Right lobe of liver (tissue), 4 donors: ENCODE measurements at regions not wholly inside any gene's neighbourhood (a gene's known extent, or its start where the extent isn't known, plus 50 kb on each side); places are given as distances from the start of the nearest gene placed in this dataset.

ENCODE experiments used
- CTCF ChIP-seq, 4 donors: fragments of 200-600 bp in 3 of 4; fragments of 450-650 bp in 1 of 4; IDR thresholded peaks; one replicate each; pipeline versions ENCODE4 v1.5.1 to v1.8.0; 2016 to 2022; ENCODE audit warnings: antibody characterized with exemption in 4 of 4, mild to moderate bottlenecking in 2 of 4
- POLR2A ChIP-seq: fragments of 450-650 bp; IDR thresholded peaks from one replicate; pipeline ENCODE4 v1.6.1; 2017; ENCODE audit warnings: antibody characterized with exemption, mild to moderate bottlenecking
- donor health status: DM: no; HTN: no; CAD: no.
- donor health status: DM: no; HTN: no; CAD: no.
- donor health status: DM: no; HTN: yes; CAD: no.

DNA sequence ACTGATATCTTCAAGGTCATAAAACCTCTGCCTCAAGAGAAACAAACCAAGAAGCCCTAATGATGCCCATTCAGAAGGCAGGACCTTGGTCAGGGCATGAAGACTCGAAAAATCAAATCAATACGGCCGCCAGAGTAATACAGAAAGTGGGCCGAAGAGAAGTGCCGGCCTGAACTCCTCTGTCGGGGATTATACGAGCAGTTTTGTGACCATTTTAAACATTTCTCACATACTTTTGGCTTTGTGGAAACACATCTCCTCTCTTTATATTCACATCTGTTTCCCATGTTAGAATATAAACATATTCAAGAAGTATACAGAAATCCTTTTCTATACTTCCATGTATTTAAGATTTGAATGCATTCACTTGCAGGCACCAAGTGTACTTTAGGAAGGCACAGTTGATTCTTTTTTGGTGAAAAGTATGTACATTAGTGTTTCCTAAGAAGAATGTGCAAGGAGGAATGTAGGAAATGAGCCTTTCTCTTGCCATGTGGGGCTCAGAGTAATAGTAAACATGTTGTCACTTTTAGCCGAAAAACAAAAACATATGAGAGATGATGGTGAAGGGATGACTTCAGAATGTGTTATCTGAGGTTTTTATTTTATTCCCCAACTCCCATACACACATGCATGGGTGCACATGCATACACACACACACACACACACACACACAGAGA lies 707.9 kb upstream of the ID2 start:
- TF ChIP-seq CTCF (IDR thresholded peaks at IDR 0.05) (no peak), POLR2A (no peak)
